Stimulated activated naive CD8-positive, alpha-beta T cell treated with anti-CD3 and anti-CD28 coated beads, Interleukin-15, amount 100 ng/mL, for 72 hours (primary cell): ENCODE measurements at regions not wholly inside any gene's neighbourhood (a gene's known extent, or its start where the extent isn't known, plus 50 kb on each side); places are given as distances from the start of the nearest gene placed in this dataset.

Source experiments
- ATAC-seq: fragments of 150-1000 bp; cut with Tn5 transposase; 2 replicates; pipeline ENCODE4 v1.10.0; 2021; ENCODE audit warnings: mild to moderate bottlenecking, moderate library complexity
- DNase-seq, 2 donors: peaks; one replicate each; pipeline ENCODE4 v3.0.0; 2021 to 2022
- H3K27ac Mint-ChIP-seq, 2 donors: one replicate each; pipeline ENCODE4 v1.8.0; 2022; ENCODE audit warnings: mild to moderate bottlenecking in 2 of 2, mixed read lengths in 2 of 2, moderate library complexity in 2 of 2
- H3K27me3 Mint-ChIP-seq: one replicate; pipeline ENCODE4 v1.8.0; 2022; ENCODE audit warnings: mixed read lengths
- H3K4me1 Mint-ChIP-seq: one replicate; pipeline ENCODE4 v1.8.0; 2022; ENCODE audit warnings: mild to moderate bottlenecking, mixed read lengths
- H3K4me3 Mint-ChIP-seq, 2 donors: one replicate each; pipeline ENCODE4 v1.8.0; 2022; ENCODE audit warnings: mild to moderate bottlenecking in 2 of 2, mixed read lengths in 2 of 2, moderate library complexity in 1 of 2
- H3K9me3 Mint-ChIP-seq, 2 donors: one replicate each; pipeline ENCODE4 v1.8.0; 2022; ENCODE audit warnings: mixed read lengths in 2 of 2

GRCh38 chr3:22161315-22161714 is 410.3 kb upstream of the ZNF385D start:
- ATAC-seq (no peak), DNase-seq (no peak)
- no peak overlapping the region for H3K4me3 Mint-ChIP-seq
- H3K27me3 Mint-ChIP-seq = no peaks in the 10 kb centered on the region
- no peaks in the 10 kb centered on the region for H3K4me1 Mint-ChIP-seq
- H3K27ac Mint-ChIP-seq = no peak overlapping the region
- peaks cover 7 to 9% of the 10 kb centered on the region in 2 donors for H3K9me3 Mint-ChIP-seq

GRCh38 chr3:22170370-22170769 is 419.4 kb upstream of the ZNF385D start:
- Mint-ChIP-seq H3K9me3 (peaks cover 7 to 10% of the 10 kb centered on the region in 2 donors), H3K27me3 (no peaks in the 10 kb centered on the region), H3K4me1 (no peaks in the 10 kb centered on the region), H3K27ac (no peak overlapping the region), H3K4me3 (no peak overlapping the region)
- ATAC-seq (no peak), DNase-seq (no peak)

GRCh38 chr3:22172964-22173363 is 422.0 kb upstream of the ZNF385D start:
- ATAC-seq = no peak
- Mint-ChIP-seq H3K27me3 (no peaks in the 10 kb centered on the region), H3K9me3 (no peaks in the 10 kb centered on the region), H3K4me1 (no peaks in the 10 kb centered on the region), H3K27ac (no peak overlapping the region), H3K4me3 (no peak overlapping the region)
- no peak for DNase-seq

- DNase-seq = no peak
- no peak overlapping the region for H3K27ac Mint-ChIP-seq
- no peak overlapping the region for H3K4me3 Mint-ChIP-seq
- no peaks in the 10 kb centered on the region for H3K4me1 Mint-ChIP-seq
- ATAC-seq = no peak
- H3K27me3 Mint-ChIP-seq = no peaks in the 10 kb centered on the region
- no peaks in the 10 kb centered on the region for H3K9me3 Mint-ChIP-seq
These were observed 424.9 kb upstream of the ZNF385D start for GRCh38 chr3:22175947-22176346.

- H3K27ac Mint-ChIP-seq = no peak overlapping the region
- ATAC-seq (no peak), DNase-seq (no peak)
- no peaks in the 10 kb centered on the region for H3K9me3 Mint-ChIP-seq
- no peaks in the 10 kb centered on the region for H3K27me3 Mint-ChIP-seq
- no peaks in the 10 kb centered on the region for H3K4me1 Mint-ChIP-seq
- H3K4me3 Mint-ChIP-seq = no peak overlapping the region
These were observed 425.9 kb upstream of the ZNF385D start for GRCh38 chr3:22176911-22177310.

GRCh38 chr3:22189616-22190015 is 438.6 kb upstream of the ZNF385D start:
- no peaks in the 10 kb centered on the region for H3K9me3 Mint-ChIP-seq
- no peak overlapping the region for H3K4me3 Mint-ChIP-seq
- DNase-seq = no peak
- H3K4me1 Mint-ChIP-seq = no peaks in the 10 kb centered on the region
- ATAC-seq = no peak
- H3K27me3 Mint-ChIP-seq = no peaks in the 10 kb centered on the region
- H3K27ac Mint-ChIP-seq = no peak overlapping the region

- peaks cover under 1 to 7% of the 10 kb centered on the region in 2 donors for H3K9me3 Mint-ChIP-seq
- H3K27ac Mint-ChIP-seq = no peak overlapping the region
These were observed 448.1 kb upstream of the ZNF385D start for GRCh38 chr3:22199095-22199494.

GRCh38 chr3:22208844-22209243 is 457.8 kb upstream of the ZNF385D start:
- no peaks in the 10 kb centered on the region for H3K27me3 Mint-ChIP-seq
- no peak overlapping the region for H3K4me3 Mint-ChIP-seq
- ATAC-seq (no peak), DNase-seq (no peak)
- H3K27ac Mint-ChIP-seq = no peak overlapping the region
- peaks cover 10 to 14% of the 10 kb centered on the region in 2 donors for H3K9me3 Mint-ChIP-seq
- no peaks in the 10 kb centered on the region for H3K4me1 Mint-ChIP-seq

More at GRCh38 chr3:22199095-22199494, 448.1 kb upstream of the ZNF385D start:
- H3K27me3 Mint-ChIP-seq = no peaks in the 10 kb centered on the region
- ATAC-seq (no peak), DNase-seq (no peak)
- H3K4me1 Mint-ChIP-seq = no peaks in the 10 kb centered on the region
- H3K4me3 Mint-ChIP-seq = no peak overlapping the region

- ATAC-seq (no peak), DNase-seq (no peak)
- Mint-ChIP-seq H3K27me3 (no peaks in the 10 kb centered on the region), H3K4me3 (no peak overlapping the region), H3K27ac (no peak overlapping the region), H3K4me1 (no peaks in the 10 kb centered on the region), H3K9me3 (peaks cover 9 to 10% of the 10 kb centered on the region in 2 donors)
These were observed 458.6 kb upstream of the ZNF385D start for GRCh38 chr3:22209578-22209977.

- H3K27me3 Mint-ChIP-seq = no peaks in the 10 kb centered on the region
- no peaks in the 10 kb centered on the region for H3K4me1 Mint-ChIP-seq
- no peak for ATAC-seq
- no peak overlapping the region for H3K27ac Mint-ChIP-seq
- H3K4me3 Mint-ChIP-seq = no peak overlapping the region
- peaks cover 6 to 10% of the 10 kb centered on the region in 2 donors for H3K9me3 Mint-ChIP-seq
- DNase-seq = no peak
These were observed 459.7 kb upstream of the ZNF385D start for GRCh38 chr3:22210693-22211092.

- Mint-ChIP-seq H3K27me3 (no peaks in the 10 kb centered on the region), H3K4me1 (no peaks in the 10 kb centered on the region), H3K4me3 (no peak overlapping the region), H3K9me3 (no peaks in the 10 kb centered on the region), H3K27ac (no peak overlapping the region)
- ATAC-seq = no peak
- no peak for DNase-seq
These were observed 465.6 kb upstream of the ZNF385D start for GRCh38 chr3:22216601-22217000.

- Mint-ChIP-seq H3K27me3 (no peaks in the 10 kb centered on the region), H3K27ac (no peak overlapping the region)
- no peak for ATAC-seq
These were observed 474.2 kb upstream of the ZNF385D start for GRCh38 chr3:22225161-22225560.

GRCh38 chr3:22228705-22229104 is 477.7 kb upstream of the ZNF385D start:
- no peak overlapping the region for H3K27ac Mint-ChIP-seq
- no peaks in the 10 kb centered on the region for H3K4me1 Mint-ChIP-seq
- H3K27me3 Mint-ChIP-seq = no peaks in the 10 kb centered on the region
- no peak overlapping the region for H3K4me3 Mint-ChIP-seq
- ATAC-seq = no peak
- no peak for DNase-seq
- peaks cover 0 to 12% of the 10 kb centered on the region in 2 donors for H3K9me3 Mint-ChIP-seq

More at GRCh38 chr3:22225161-22225560, 474.2 kb upstream of the ZNF385D start:
- no peak for DNase-seq
- Mint-ChIP-seq H3K4me3 (no peak overlapping the region), H3K4me1 (no peaks in the 10 kb centered on the region), H3K9me3 (no peaks in the 10 kb centered on the region)

- Mint-ChIP-seq H3K27me3 (no peaks in the 10 kb centered on the region), H3K9me3 (peaks cover 5 to 16% of the 10 kb centered on the region in 2 donors), H3K27ac (no peak overlapping the region), H3K4me1 (no peaks in the 10 kb centered on the region), H3K4me3 (no peak overlapping the region)
- ATAC-seq = no peak
- DNase-seq = no peak
These were observed 480.1 kb upstream of the ZNF385D start for GRCh38 chr3:22231061-22231460.

- ATAC-seq = no peak
- Mint-ChIP-seq H3K27ac (no peak overlapping the region), H3K9me3 (peaks cover 14% of the 10 kb centered on the region in 2 donors), H3K4me1 (no peaks in the 10 kb centered on the region), H3K4me3 (no peak overlapping the region), H3K27me3 (no peaks in the 10 kb centered on the region)
- DNase-seq = no peak
These were observed 485.7 kb upstream of the ZNF385D start for GRCh38 chr3:22236490-22237270.

GRCh38 chr3:22239011-22239410 is 488.0 kb upstream of the ZNF385D start:
- no peak overlapping the region for H3K4me3 Mint-ChIP-seq
- H3K27me3 Mint-ChIP-seq = no peaks in the 10 kb centered on the region

GRCh38 chr3:22241110-22241509 is 490.1 kb upstream of the ZNF385D start:
- Mint-ChIP-seq H3K9me3 (peaks cover 0 to 8% of the 10 kb centered on the region in 2 donors), H3K27ac (no peak overlapping the region), H3K27me3 (no peaks in the 10 kb centered on the region), H3K4me3 (no peak overlapping the region), H3K4me1 (no peaks in the 10 kb centered on the region)
- DNase-seq = no peak
- ATAC-seq = no peak

More at GRCh38 chr3:22239011-22239410, 488.0 kb upstream of the ZNF385D start:
- Mint-ChIP-seq H3K9me3 (peaks cover 2 to 11% of the 10 kb centered on the region in 2 donors), H3K27ac (no peak overlapping the region), H3K4me1 (no peaks in the 10 kb centered on the region)
- no peak for ATAC-seq
- no peak for DNase-seq
